Ishikawa (cell line): ENCODE measurements at regions not wholly inside any gene's neighbourhood (a gene's known extent, or its start where the extent isn't known, plus 50 kb on each side); places are given as distances from the start of the nearest gene placed in this dataset.

Experiments used
- CREB1 ChIP-seq: IDR thresholded peaks from 2 replicates; pipeline ENCODE4 v1.6.1; 2012; ENCODE audit warnings: low read depth
- EP300 ChIP-seq: IDR thresholded peaks from 2 replicates; pipeline ENCODE4 v1.6.1; 2012; ENCODE audit warnings: borderline replicate concordance
- FOXM1 ChIP-seq: IDR thresholded peaks from 2 replicates; pipeline ENCODE4 v1.6.1; 2012; ENCODE audit warnings: low read depth, borderline replicate concordance
- NFIC ChIP-seq: IDR thresholded peaks from 2 replicates; pipeline ENCODE4 v1.6.1; 2012
- RAD21 ChIP-seq: IDR thresholded peaks from 2 replicates; pipeline ENCODE4 v1.6.1; 2012; ENCODE audit warnings: low read depth
- REST ChIP-seq: IDR thresholded peaks from 2 replicates; pipeline ENCODE4 v1.6.1; 2012; ENCODE audit warnings: low read depth, mild to moderate bottlenecking
- TAF1 ChIP-seq: IDR thresholded peaks from 2 replicates; pipeline ENCODE4 v1.6.1; 2012; ENCODE audit warnings: low read depth, mild to moderate bottlenecking
- TCF12 ChIP-seq: IDR thresholded peaks from 2 replicates; pipeline ENCODE4 v1.6.1; 2012; ENCODE audit warnings: low read depth
- TEAD4 ChIP-seq: IDR thresholded peaks from 2 replicates; pipeline ENCODE4 v1.6.1; 2012
- ZBTB7A ChIP-seq: IDR thresholded peaks from 2 replicates; pipeline ENCODE4 v1.6.1; 2012; ENCODE audit warnings: low read depth
- TF ChIP-seq, protein P1 (sequence below): IDR thresholded peaks from 2 replicates; pipeline ENCODE4 v1.6.1; 2012
- TF ChIP-seq, protein P2 (sequence below): IDR thresholded peaks from 2 replicates; pipeline ENCODE4 v1.6.1; 2012

DNA sequence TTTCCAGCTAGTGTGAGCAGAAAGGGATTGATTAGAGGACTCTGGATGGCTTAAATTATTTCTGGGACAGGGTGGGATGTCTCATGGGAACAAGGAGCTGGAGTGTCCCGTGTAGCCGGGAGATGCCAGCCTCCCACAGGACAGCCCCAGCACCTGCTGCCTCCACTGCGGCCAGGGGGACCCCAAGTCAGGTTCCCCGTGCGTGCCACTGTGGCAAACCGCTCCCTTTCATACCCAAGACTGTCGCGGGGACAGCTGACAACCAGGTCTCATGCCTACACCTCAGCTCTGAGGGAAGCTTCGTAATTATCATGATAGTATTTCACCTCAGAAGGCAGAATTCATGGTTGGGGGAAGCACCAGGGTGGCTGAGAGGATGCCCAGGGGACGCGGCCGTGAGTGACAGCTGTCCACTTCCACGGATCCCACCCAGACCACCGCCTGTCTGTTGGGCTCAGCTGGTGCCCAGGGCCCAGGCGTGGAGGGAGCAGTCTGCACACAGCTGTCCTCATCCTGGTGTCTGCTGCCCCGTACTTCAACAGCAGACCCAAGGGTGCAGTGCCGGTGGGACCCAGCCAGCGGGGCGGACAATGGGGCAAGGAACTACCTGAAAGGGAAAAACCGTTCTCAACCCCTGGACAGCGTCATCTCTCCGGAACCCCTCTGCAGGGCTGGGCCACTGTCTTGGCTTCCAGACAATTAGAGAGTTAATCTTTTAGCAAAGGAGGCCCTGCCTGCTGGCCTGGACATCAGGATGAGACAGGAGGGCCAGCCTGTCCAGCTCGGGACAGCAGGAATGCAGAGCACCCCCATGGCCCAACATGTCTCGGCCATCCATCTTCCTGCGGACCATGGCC is 166.9 kb downstream of the OLFM1 start:
- TF ChIP-seq CREB1 (no peak), TAF1 (no peak), REST (no peak), TEAD4 (no peak), EP300 (no peak), FOXM1 (no peak), ZBTB7A (no peak), NFIC (no peak), RAD21 (no peak), TCF12 (no peak)
- TF ChIP-seq, protein P1, sequence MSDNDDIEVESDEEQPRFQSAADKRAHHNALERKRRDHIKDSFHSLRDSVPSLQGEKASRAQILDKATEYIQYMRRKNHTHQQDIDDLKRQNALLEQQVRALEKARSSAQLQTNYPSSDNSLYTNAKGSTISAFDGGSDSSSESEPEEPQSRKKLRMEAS = no peak
- TF ChIP-seq, protein P2, sequence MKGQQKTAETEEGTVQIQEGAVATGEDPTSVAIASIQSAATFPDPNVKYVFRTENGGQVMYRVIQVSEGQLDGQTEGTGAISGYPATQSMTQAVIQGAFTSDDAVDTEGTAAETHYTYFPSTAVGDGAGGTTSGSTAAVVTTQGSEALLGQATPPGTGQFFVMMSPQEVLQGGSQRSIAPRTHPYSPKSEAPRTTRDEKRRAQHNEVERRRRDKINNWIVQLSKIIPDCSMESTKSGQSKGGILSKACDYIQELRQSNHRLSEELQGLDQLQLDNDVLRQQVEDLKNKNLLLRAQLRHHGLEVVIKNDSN = no peak
